ENCODE measurements at regions not wholly inside any gene's neighbourhood (a gene's known extent, or its start where the extent isn't known, plus 50 kb on each side); places are given as distances from the start of the nearest gene placed in this dataset.

DNA sequence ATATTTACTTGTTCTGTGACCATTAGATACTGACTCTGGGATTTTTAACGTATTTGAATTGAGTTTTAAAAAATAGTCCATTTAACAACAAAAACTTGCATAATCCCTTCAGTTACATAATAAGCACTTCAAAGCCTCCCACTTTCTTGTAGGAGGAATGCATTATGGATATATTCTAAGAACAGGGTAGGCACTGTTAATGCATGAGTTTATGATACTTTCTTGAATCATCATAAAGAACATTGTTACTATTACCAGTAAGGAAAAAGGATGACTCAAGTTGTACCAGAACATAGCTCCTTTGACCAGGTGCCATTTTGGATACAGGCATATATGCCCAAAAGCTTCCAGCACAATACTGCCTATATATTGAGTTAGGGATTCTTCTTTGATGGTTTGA, 671.4 kb downstream of the GALC start:
- no peaks in the 10 kb centered on the region for H3K9me3 ChIP-seq (ENCODE audit: control insufficient read depth, low read length)
- no CpG with 5 or more reads among the region's 1 CpG for WGBS, 2 experiments (ENCODE audit: insufficient coverage in 1 of 2, insufficient read length in 1 of 2)
- Mint-ChIP-seq H3K27me3 (ENCODE audit: insufficient read depth) (no peaks in the 10 kb centered on the region), H3K4me3 (no peak overlapping the region), H3K36me3 (ENCODE audit: low read depth) (no peaks in the 10 kb centered on the region), H3K9me3 (no peaks in the 10 kb centered on the region), H3K4me1 (no peaks in the 10 kb centered on the region), H3K27ac (no peak overlapping the region)
- no peak overlapping the region for H3K4me3 ChIP-seq (ENCODE audit: low read length)
- no peaks in the 10 kb centered on the region for H3K4me1 ChIP-seq (ENCODE audit: control insufficient read depth, insufficient read depth, low read length)
- no peaks in the 10 kb centered on the region for H3K27me3 ChIP-seq (ENCODE audit: control insufficient read depth, insufficient read depth, low read length, poor library complexity, severe bottlenecking)
- DNase-seq: no peak
- H3K9ac ChIP-seq (ENCODE audit: extremely low read depth, low read length, poor library complexity, severe bottlenecking): no peak overlapping the region
- no peak overlapping the region for H3K27ac ChIP-seq (ENCODE audit: low read depth, low read length)
- H3K36me3 ChIP-seq (ENCODE audit: control insufficient read depth, insufficient read depth, low read length): no peaks in the 10 kb centered on the region
- TF ChIP-seq, protein P1, sequence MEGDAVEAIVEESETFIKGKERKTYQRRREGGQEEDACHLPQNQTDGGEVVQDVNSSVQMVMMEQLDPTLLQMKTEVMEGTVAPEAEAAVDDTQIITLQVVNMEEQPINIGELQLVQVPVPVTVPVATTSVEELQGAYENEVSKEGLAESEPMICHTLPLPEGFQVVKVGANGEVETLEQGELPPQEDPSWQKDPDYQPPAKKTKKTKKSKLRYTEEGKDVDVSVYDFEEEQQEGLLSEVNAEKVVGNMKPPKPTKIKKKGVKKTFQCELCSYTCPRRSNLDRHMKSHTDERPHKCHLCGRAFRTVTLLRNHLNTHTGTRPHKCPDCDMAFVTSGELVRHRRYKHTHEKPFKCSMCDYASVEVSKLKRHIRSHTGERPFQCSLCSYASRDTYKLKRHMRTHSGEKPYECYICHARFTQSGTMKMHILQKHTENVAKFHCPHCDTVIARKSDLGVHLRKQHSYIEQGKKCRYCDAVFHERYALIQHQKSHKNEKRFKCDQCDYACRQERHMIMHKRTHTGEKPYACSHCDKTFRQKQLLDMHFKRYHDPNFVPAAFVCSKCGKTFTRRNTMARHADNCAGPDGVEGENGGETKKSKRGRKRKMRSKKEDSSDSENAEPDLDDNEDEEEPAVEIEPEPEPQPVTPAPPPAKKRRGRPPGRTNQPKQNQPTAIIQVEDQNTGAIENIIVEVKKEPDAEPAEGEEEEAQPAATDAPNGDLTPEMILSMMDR (conservative IDR thresholded peaks at IDR 0.05): no peak

DNA sequence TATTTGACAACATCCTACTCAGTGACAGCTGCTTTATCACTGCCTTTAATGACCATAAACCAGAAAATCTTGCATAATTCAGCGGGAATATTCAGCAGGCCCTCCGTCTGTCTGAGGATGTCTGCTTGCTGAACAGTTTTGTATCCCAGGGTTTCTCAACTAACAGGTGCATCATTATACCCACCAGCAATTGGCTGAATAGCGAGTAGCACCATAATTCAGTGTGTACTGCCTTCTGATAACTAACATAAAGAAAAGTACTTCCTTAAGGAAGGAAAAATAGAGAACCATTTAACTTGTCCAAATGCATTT, 680.1 kb downstream of the GALC start:
- Mint-ChIP-seq H3K4me1 (peaks cover 11% of the 10 kb centered on the region), H3K27me3 (ENCODE audit: insufficient read depth) (no peaks in the 10 kb centered on the region), H3K27ac (no peak overlapping the region), H3K4me3 (no peak overlapping the region), H3K9me3 (peaks cover 2% of the 10 kb centered on the region), H3K36me3 (ENCODE audit: low read depth) (no peaks in the 10 kb centered on the region)
- peaks cover 5% of the 10 kb centered on the region for H3K4me1 ChIP-seq (ENCODE audit: control insufficient read depth, insufficient read depth, low read length)
- peaks cover 1% of the 10 kb centered on the region for H3K36me3 ChIP-seq (ENCODE audit: control insufficient read depth, insufficient read depth, low read length)
- no peak overlapping the region for H3K27ac ChIP-seq (ENCODE audit: low read depth, low read length)
- TF ChIP-seq, protein P1 (conservative IDR thresholded peaks at IDR 0.05): no peak
- H3K4me3 ChIP-seq (ENCODE audit: low read length): no peak overlapping the region
- no peak for DNase-seq
- WGBS, 2 experiments (ENCODE audit: insufficient coverage in 1 of 2, insufficient read length in 1 of 2): 99 to 100% methylated on average over 1 to 3 of the region's 3 CpGs
- H3K9ac ChIP-seq (ENCODE audit: extremely low read depth, low read length, poor library complexity, severe bottlenecking): no peak overlapping the region
- no peaks in the 10 kb centered on the region for H3K27me3 ChIP-seq (ENCODE audit: control insufficient read depth, insufficient read depth, low read length, poor library complexity, severe bottlenecking)
- no peaks in the 10 kb centered on the region for H3K9me3 ChIP-seq (ENCODE audit: control insufficient read depth, low read length)

DNA sequence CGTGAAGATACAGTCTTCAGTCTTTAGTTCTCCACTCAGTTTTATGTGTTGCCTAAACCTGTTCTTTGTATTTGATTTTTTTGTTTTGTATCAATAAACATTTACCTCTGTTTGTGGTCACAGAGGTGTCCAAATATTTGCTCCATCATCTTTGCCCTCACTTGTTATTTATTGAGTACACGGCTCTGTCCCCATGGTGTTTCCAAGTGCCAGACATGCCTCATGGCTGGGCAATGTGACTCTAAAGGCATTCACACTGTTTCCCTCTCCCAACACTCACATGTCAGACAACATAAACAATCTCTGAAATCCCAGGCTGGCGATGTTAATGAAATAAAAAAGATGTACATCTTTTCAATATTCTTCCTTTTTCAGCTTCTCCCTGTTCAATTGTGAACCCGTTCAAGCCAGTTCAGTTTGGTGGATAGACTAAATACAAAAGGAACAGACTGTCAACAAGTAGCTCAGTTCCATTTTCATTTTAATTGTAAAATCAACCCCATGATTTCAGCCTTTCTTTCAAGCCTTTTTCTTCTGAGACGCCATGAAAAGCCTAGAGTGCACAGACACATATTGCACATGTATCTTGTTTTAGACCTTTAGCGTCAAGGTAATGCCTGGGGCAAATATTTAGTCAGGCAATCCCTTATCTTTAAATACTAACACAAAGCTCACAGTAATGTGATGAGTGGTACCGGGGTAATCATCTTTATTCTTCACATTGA, 680.7 kb downstream of the GALC start:
- TF ChIP-seq, protein P1 (conservative IDR thresholded peaks at IDR 0.05): no peak
- peaks cover 4% of the 10 kb centered on the region for H3K36me3 ChIP-seq (ENCODE audit: control insufficient read depth, insufficient read depth, low read length)
- WGBS, 2 experiments (ENCODE audit: insufficient coverage in 1 of 2, insufficient read length in 1 of 2): 86 to 89% methylated on average over 4 to 7 of the region's 7 CpGs
- no peaks in the 10 kb centered on the region for H3K27me3 ChIP-seq (ENCODE audit: control insufficient read depth, insufficient read depth, low read length, poor library complexity, severe bottlenecking)
- H3K9me3 ChIP-seq (ENCODE audit: control insufficient read depth, low read length): no peaks in the 10 kb centered on the region
- H3K4me3 ChIP-seq (ENCODE audit: low read length): no peak overlapping the region
- H3K27ac ChIP-seq (ENCODE audit: low read depth, low read length): no peak overlapping the region
- peaks cover 5% of the 10 kb centered on the region for H3K4me1 ChIP-seq (ENCODE audit: control insufficient read depth, insufficient read depth, low read length)
- Mint-ChIP-seq H3K27me3 (ENCODE audit: insufficient read depth) (no peaks in the 10 kb centered on the region), H3K9me3 (peaks cover 2% of the 10 kb centered on the region), H3K27ac (no peak overlapping the region), H3K4me3 (no peak overlapping the region), H3K36me3 (ENCODE audit: low read depth) (no peaks in the 10 kb centered on the region), H3K4me1 (peaks cover 11% of the 10 kb centered on the region)
- no peak for DNase-seq
- H3K9ac ChIP-seq (ENCODE audit: extremely low read depth, low read length, poor library complexity, severe bottlenecking): no peak overlapping the region

All from endodermal cell (in vitro differentiated cells).